ENCODE measurements at regions not wholly inside any gene's neighbourhood (a gene's known extent, or its start where the extent isn't known, plus 50 kb on each side); places are given as distances from the start of the nearest gene placed in this dataset.

DNA sequence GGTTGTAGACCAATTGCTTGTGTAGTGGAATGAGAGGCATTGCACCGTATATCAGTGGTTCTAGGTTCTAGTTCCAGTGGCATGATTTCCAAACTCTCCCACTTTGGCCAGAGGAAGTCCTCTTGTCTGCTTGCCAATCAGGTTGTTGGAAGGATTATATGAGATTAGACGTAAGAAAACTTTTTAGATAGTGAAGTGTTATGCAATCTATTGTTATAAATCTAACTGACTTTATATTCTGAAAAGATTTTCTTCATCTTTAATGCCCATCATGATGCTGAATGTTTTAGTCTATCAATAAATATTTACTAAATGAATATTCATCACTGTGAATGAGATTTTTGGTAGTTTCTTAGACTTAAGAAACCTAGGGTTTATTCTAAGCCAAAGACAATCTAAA is 152.6 kb downstream of the TFPI2 start:
- TF ChIP-seq, protein P1, sequence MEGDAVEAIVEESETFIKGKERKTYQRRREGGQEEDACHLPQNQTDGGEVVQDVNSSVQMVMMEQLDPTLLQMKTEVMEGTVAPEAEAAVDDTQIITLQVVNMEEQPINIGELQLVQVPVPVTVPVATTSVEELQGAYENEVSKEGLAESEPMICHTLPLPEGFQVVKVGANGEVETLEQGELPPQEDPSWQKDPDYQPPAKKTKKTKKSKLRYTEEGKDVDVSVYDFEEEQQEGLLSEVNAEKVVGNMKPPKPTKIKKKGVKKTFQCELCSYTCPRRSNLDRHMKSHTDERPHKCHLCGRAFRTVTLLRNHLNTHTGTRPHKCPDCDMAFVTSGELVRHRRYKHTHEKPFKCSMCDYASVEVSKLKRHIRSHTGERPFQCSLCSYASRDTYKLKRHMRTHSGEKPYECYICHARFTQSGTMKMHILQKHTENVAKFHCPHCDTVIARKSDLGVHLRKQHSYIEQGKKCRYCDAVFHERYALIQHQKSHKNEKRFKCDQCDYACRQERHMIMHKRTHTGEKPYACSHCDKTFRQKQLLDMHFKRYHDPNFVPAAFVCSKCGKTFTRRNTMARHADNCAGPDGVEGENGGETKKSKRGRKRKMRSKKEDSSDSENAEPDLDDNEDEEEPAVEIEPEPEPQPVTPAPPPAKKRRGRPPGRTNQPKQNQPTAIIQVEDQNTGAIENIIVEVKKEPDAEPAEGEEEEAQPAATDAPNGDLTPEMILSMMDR (IDR thresholded peaks at IDR 0.05) = no peak
- no peak for TF ChIP-seq POLR2A (IDR thresholded peaks at IDR 0.05)
- TF ChIP-seq POLR2AphosphoS5 (IDR thresholded peaks at IDR 0.05) = no peak
